D721Med (cell line): ENCODE measurements at regions not wholly inside any gene's neighbourhood (a gene's known extent, or its start where the extent isn't known, plus 50 kb on each side); places are given as distances from the start of the nearest gene placed in this dataset.

Source experiments
- DNase-seq: peaks from one replicate; pipeline ENCODE4 v3.0.0; 2011; ENCODE audit warnings: low spot score; ENCODE audit not compliant: insufficient read length
- FAIRE-seq: peaks from 2 replicates; lab custom pipeline; 2011; peaks lifted over from hg19 to GRCh38; lab: Jason Lieb, UNC
- TF ChIP-seq, protein P1 (sequence below): IDR thresholded peaks from 2 replicates; pipeline ENCODE4 v1.5.1; 2012; ENCODE audit warnings: mild to moderate bottlenecking, control low read depth; ENCODE audit not compliant: insufficient read depth; ENCODE audit errors: missing control alignments

DNA sequence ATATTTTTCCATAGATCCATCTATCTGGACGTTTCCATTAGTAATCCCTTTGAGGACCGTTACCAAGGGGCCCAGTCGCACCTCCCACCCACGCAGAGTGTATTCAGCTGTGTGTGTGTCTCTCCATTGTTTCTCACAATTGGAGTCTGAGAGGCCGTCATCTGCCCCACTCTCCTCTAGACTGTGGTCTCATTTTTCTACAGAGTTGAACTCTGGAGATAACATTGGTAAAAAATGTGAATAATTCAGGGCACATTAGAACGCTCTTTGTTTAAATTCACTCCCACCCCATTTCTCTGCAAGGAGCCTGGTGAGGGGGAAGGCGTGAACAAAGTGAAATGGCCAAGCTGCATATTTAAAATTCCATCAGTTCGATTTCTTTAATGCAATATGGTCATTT, 333.1 kb upstream of the MAF start:
- TF ChIP-seq, protein P1, sequence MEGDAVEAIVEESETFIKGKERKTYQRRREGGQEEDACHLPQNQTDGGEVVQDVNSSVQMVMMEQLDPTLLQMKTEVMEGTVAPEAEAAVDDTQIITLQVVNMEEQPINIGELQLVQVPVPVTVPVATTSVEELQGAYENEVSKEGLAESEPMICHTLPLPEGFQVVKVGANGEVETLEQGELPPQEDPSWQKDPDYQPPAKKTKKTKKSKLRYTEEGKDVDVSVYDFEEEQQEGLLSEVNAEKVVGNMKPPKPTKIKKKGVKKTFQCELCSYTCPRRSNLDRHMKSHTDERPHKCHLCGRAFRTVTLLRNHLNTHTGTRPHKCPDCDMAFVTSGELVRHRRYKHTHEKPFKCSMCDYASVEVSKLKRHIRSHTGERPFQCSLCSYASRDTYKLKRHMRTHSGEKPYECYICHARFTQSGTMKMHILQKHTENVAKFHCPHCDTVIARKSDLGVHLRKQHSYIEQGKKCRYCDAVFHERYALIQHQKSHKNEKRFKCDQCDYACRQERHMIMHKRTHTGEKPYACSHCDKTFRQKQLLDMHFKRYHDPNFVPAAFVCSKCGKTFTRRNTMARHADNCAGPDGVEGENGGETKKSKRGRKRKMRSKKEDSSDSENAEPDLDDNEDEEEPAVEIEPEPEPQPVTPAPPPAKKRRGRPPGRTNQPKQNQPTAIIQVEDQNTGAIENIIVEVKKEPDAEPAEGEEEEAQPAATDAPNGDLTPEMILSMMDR, result no peak
- DNase-seq, result no peak
- FAIRE-seq, result no peak

DNA sequence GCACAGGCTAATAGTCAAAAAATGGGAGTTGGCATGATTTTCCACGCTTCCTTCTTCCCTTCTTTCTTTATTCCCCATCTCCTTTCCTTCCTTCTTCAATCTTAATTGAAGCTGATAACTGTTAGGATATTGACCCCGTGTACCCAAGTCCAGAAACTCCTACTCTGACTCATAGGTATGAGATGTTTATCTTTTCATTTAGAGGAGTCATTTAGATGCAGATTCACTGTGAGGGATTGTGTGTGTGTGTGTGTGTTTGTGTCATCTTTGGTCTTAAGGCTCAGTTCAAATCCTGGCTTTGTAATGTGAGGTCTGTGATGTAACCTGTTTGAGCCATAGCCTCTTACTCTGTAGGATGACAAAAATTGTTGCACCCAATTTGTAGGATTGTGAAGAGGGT, 332.0 kb upstream of the MAF start:
- TF ChIP-seq, protein P1, result no peak
- FAIRE-seq (no peak), DNase-seq (no peak)

DNA sequence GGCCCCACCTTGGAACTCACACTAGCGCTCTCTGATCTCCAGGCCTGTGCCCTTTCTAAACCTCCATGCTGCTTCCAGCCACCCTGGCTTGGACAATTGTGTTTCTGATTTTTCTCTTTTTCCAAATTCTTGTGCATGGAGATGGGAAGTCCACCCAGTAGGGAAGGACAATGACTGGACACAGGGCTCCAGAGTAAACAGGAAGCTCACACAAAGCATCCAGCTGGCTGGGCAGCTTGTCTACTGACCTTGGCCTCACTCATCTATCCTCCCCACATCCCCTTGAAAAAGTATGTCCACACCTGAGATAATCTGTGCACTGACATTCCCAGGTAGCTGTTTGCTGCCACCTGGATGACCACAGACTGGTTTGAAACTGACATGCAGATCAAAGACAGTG, 331.2 kb upstream of the MAF start:
- no peak for DNase-seq
- TF ChIP-seq, protein P1, result no peak
- FAIRE-seq, result no peak

DNA sequence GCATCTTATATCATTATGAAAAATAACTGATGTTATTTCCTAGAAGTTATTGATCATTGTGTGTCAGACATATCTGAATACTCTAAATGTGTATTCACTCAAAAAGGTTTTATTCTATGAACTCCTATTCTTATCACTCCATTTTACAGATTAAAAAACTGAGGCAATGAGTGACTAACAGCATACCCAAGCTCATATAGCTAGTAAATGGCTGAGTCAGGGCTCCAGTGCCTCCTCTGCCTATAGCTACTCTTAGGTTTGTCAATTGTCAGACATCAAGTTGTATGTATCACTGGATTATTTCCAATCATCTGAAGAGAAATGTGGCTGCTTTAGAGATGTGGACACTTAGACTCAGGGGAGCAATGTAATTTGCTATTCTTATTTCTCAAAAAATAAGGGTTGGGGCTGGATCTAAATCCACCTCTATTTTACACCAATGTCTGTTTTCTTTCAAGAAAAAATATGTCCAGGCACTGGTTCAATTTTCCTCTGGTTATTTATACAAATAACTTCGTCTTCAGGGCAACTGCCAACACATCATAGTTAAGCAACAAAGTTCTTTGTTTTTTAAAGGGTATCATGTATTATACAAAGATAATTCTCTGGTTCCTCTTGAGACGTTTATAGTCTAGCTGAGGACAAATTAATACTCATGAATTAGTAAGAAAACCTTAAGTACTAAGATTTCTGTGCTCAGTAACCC, 328.9 kb upstream of the MAF start:
- no peak for DNase-seq
- TF ChIP-seq, protein P1, result no peak
- no peak for FAIRE-seq

DNA sequence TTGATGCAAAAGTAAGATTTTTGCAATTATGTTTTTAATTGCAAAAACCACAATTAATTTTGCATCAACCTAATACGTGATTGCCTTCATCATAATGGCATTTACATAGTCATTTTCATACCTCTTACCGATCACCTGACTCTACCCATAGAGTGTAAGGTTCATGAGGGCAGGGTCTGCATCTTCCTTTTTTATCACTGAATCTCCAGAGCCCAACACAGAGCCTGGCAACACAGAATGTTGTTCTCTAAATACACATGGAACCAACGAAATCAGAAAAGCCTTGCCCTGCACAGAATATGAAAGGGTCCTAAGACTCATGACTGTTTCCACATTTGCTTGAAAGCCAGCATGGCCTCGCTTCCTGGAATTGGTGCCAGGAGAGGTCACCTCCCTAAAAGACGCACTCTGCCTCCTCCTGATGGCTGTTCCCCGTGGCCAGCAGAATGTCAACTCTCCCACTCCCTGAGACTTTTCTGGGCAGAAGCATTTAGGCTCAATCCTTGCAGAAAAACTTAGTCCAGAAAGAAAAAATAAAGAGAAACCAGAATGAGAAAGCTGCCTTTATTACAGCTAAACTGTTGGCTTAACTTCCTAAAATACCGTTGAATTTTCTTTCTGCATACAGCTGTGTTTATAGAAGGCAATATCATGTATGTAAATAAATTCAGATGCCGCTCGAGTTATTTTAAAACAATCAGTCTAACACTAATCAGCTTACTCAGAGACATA, 327.8 kb upstream of the MAF start:
- TF ChIP-seq, protein P1, result no peak
- no peak for DNase-seq
- no peak for FAIRE-seq

DNA sequence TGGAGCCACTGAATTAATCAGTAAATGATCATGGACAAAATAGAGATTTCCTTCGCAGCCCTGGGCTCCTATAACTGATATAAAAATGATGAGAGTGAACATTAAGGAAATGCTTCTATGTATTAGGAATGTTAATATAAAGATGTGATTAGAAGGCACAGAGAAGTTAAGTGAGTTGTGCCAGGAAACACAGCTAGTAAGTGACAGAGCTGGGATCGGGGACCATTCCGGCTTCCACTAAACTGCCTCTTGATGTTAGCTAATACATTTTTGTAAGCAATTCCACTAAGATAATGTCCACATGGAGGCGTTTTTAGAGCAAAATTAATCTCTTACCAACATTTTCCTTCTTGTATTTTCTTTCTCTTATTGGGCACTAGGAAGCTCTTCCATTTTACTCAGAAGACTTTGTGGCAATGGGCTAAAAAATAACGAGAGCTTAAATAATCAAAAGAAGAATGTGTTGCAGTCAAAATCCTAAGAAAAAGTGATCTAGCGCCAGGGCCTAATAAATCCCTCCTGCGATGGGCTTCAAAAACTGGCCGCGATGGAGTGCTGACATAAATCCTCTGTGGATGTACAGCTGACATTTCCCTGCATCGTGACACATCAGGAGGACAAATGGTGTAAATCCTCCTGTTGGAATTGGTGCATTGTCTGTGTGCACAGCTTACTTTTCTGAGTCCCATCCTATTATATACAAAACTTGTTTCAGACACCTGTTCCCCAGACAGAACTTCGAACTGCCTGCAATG, 326.1 kb upstream of the MAF start:
- TF ChIP-seq, protein P1, result no peak
- no peak for DNase-seq
- no peak for FAIRE-seq
